NCI-H526 (cell line): ENCODE measurements at regions not wholly inside any gene's neighbourhood (a gene's known extent, or its start where the extent isn't known, plus 50 kb on each side); places are given as distances from the start of the nearest gene placed in this dataset.
"Not testable (repeated sequence)": the region's sequence is repeated elsewhere in the genome, so short reads cannot be mapped to it uniquely, and the experiment has no call there.

Experiments used
- DNase-seq, 2 experiments: peaks; one replicate each; lab custom pipeline; 2025; lab: John Stamatoyannopoulos, UW

- not testable (repeated sequence) for DNase-seq
Observed at GRCh38 chr2:111401270-111402140, 280.8 kb downstream of the BCL2L11 start.

GRCh38 chr2:111402450-111402849 is 281.7 kb downstream of the BCL2L11 start:
- DNase-seq: not testable (repeated sequence)

- not testable (repeated sequence) for DNase-seq
Observed at GRCh38 chr2:111403287-111403686, 282.6 kb downstream of the BCL2L11 start.

GRCh38 chr2:111406616-111407015 is 285.9 kb downstream of the BCL2L11 start:
- not testable (repeated sequence) for DNase-seq

- not testable (repeated sequence) for DNase-seq
Observed at GRCh38 chr2:111407632-111408194, 287.0 kb downstream of the BCL2L11 start.

GRCh38 chr2:111410868-111411406 is 290.2 kb downstream of the BCL2L11 start:
- DNase-seq: not testable (repeated sequence)

- not testable (repeated sequence) for DNase-seq
Observed at GRCh38 chr2:111411867-111412681, 291.4 kb downstream of the BCL2L11 start.

GRCh38 chr2:111412841-111413650 is 292.3 kb downstream of the BCL2L11 start:
- DNase-seq: not testable (repeated sequence)

- DNase-seq: not testable (repeated sequence)
Observed at GRCh38 chr2:111413950-111414349, 293.2 kb downstream of the BCL2L11 start.

GRCh38 chr2:111415765-111416743 is 295.3 kb downstream of the BCL2L11 start:
- not testable (repeated sequence) for DNase-seq

- not testable (repeated sequence) for DNase-seq
Observed at GRCh38 chr2:111417026-111417425, 296.3 kb downstream of the BCL2L11 start.

GRCh38 chr2:111418091-111418875 is 297.6 kb downstream of the BCL2L11 start:
- DNase-seq: not testable (repeated sequence)

- not testable (repeated sequence) for DNase-seq
Observed at GRCh38 chr2:111420074-111420473, 299.4 kb downstream of the BCL2L11 start.

- not testable (repeated sequence) for DNase-seq
Observed at GRCh38 chr2:111420835-111421234, 300.1 kb downstream of the BCL2L11 start.

GRCh38 chr2:111421949-111422348 is 301.2 kb downstream of the BCL2L11 start:
- not testable (repeated sequence) for DNase-seq

GRCh38 chr2:111422562-111422961 is 301.8 kb downstream of the BCL2L11 start:
- not testable (repeated sequence) for DNase-seq

GRCh38 chr2:111423184-111423583 is 302.5 kb downstream of the BCL2L11 start:
- not testable (repeated sequence) for DNase-seq

- DNase-seq: not testable (repeated sequence)
Observed at GRCh38 chr2:111424176-111424575, 303.5 kb downstream of the BCL2L11 start.

GRCh38 chr2:111424851-111425309 is 304.2 kb downstream of the BCL2L11 start:
- not testable (repeated sequence) for DNase-seq
